Uterus (tissue), 3 donors: ENCODE measurements at regions not wholly inside any gene's neighbourhood (a gene's known extent, or its start where the extent isn't known, plus 50 kb on each side); places are given as distances from the start of the nearest gene placed in this dataset. TPM values are rescaled to one million over a fixed set of nuclear protein-coding genes. Genes with fewer than 3 reads are reported as not detected.

Experiments
- DNase-seq, 2 donors: peaks; one replicate each; pipeline ENCODE4 v3.0.0-alpha.2; 2019 to 2020
- H3K27ac ChIP-seq, 2 donors: fragments of 200-600 bp; sonication (generic); 1 replicate in 1 of 2; 2 replicates in 1 of 2; pipeline ENCODE4 v1.5.1; 2016 to 2018
- H3K27me3 ChIP-seq, 2 donors: fragments of 200-600 bp; sonication (generic); one replicate each; pipeline ENCODE4 v1.5.1; 2018 to 2019; ENCODE audit warnings: control low read depth in 1 of 2
- H3K36me3 ChIP-seq, 2 donors: fragments of 200-600 bp; sonication (generic); one replicate each; pipeline ENCODE4 v1.5.1; 2019; ENCODE audit warnings: control low read depth in 1 of 2
- H3K4me1 ChIP-seq, 2 donors: fragments of 200-600 bp; sonication (generic); one replicate each; pipeline ENCODE4 v1.5.1; 2018 to 2019; ENCODE audit warnings: control low read depth in 1 of 2
- H3K4me3 ChIP-seq, 2 donors: fragments of 200-600 bp; sonication (generic); 1 replicate in 1 of 2; 2 replicates in 1 of 2; pipeline ENCODE4 v1.5.1; 2018 to 2019; ENCODE audit warnings: mild to moderate bottlenecking in 1 of 2
- H3K9me3 ChIP-seq, 2 donors: fragments of 200-600 bp; sonication (generic); one replicate each; pipeline ENCODE4 v1.5.1; 2019; ENCODE audit warnings: control low read depth in 1 of 2
- CTCF ChIP-seq, 4 experiments: fragments of 200-600 bp in 2 of 4; fragments of 450-650 bp in 2 of 4; sonication (generic) in 2 of 4; IDR thresholded peaks; one replicate each; pipeline ENCODE4 v1.5.1; 2016 to 2019; ENCODE audit warnings: antibody characterized with exemption in 4 of 4, mild to moderate bottlenecking in 2 of 4, moderate library complexity in 1 of 4
- POLR2A ChIP-seq, 2 donors: fragments of 450-650 bp; IDR thresholded peaks; one replicate each; pipeline ENCODE4 v1.6.1; 2016; ENCODE audit warnings: antibody characterized with exemption in 2 of 2, mild to moderate bottlenecking in 1 of 2, moderate library complexity in 1 of 2
- intact Hi-C: fragments of 100-400 bp; cut with DNase I; formaldehyde crosslinking; loops from one replicate; pipeline ENCODE4 v1.15.1; 2023; ENCODE audit warnings: low total_unique reads
- small RNA-seq: library from RNA; depleted of rRNA; stranded (forward); fragments of <200 nt; gene quantifications from one replicate; pipeline ENCODE3, GENCODE V24; 2016
- donor health status: DM: yes; HTN: yes; CAD: no.

DNA sequence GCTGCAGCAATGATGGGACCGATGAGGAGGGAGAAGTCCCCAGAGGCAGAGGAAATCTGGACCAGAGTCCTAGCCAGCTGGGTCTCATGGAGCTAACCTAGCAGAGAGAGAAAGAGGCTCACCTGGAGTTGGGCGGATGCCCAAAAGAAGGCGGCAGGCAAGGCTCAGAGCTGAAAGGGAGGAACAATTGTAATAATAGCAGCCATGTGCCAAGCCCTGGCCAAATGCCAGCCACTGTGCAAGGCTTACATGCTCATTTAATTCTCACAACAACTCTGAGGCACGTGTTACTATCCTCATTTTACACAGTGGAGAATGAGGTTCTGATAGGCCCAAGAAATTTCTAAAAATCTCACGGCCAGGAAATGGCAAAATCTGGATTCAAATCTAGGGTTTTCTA, 50.0 kb upstream of the ZNF648 start:
- intact Hi-C loops, result no loop called here
- no peaks in the 10 kb centered on the region for H3K36me3 ChIP-seq
- no peak overlapping the region for H3K4me3 ChIP-seq
- TF ChIP-seq CTCF (IDR thresholded peaks at IDR 0.05) (no peak), POLR2A (IDR thresholded peaks at IDR 0.05) (no peak)
- DNase-seq, result no peak
- no peak overlapping the region for H3K27ac ChIP-seq
- H3K9me3 ChIP-seq, result no peaks in the 10 kb centered on the region
- no peaks in the 10 kb centered on the region for H3K4me1 ChIP-seq
- no peaks in the 10 kb centered on the region for H3K27me3 ChIP-seq

Small RNA genes lying in the stretch of these regions (small RNA-seq; reads per million reads assigned to genes)
- not detected for gene RNU6-152P
